HEK293 (cell line): ENCODE measurements at regions not wholly inside any gene's neighbourhood (a gene's known extent, or its start where the extent isn't known, plus 50 kb on each side); places are given as distances from the start of the nearest gene placed in this dataset.

Source experiments
- MZF1 ChIP-seq: fragments of 450-650 bp; formaldehyde crosslinking; IDR thresholded peaks from 2 replicates; pipeline ENCODE4 v1.5.1; 2017; ENCODE audit warnings: missing biosample characterization, missing genetic modification characterization, borderline replicate concordance
- TF ChIP-seq, protein P1 (sequence below): fragments of 450-650 bp; formaldehyde crosslinking; IDR thresholded peaks from 2 replicates; pipeline ENCODE4 v1.5.1; 2016; ENCODE audit warnings: missing biosample characterization, missing genetic modification characterization
- TF ChIP-seq, protein P2 (sequence below): fragments of 450-650 bp; formaldehyde crosslinking; IDR thresholded peaks from 2 replicates; pipeline ENCODE4 v1.5.1; 2016; ENCODE audit warnings: missing biosample characterization, missing genetic modification characterization
- TF ChIP-seq, protein P3 (sequence below): fragments of 450-650 bp; formaldehyde crosslinking; conservative IDR thresholded peaks from 2 replicates; pipeline ENCODE4 v1.5.1; 2016; ENCODE audit warnings: low read depth, missing biosample characterization, missing genetic modification characterization

DNA sequence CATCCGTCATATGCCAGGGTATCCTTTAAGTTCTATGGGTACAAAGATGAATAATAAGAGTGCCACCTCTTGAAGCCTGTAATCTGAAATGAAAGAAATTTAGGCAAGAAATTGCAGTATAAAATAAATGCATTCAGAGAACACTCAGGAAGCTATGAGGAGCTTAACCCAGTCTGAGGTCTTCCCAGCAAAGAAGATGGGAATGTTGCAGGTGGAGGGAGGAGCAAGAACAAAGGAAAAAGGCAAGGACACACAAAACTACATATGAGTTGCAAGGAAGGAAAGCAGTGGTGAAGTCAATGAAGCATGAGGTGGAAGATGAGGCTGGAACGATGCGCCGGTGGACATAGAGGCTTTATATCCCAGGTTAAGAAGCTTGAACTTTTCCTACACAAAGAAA is 67.0 kb upstream of the DST start:
- TF ChIP-seq, protein P1, sequence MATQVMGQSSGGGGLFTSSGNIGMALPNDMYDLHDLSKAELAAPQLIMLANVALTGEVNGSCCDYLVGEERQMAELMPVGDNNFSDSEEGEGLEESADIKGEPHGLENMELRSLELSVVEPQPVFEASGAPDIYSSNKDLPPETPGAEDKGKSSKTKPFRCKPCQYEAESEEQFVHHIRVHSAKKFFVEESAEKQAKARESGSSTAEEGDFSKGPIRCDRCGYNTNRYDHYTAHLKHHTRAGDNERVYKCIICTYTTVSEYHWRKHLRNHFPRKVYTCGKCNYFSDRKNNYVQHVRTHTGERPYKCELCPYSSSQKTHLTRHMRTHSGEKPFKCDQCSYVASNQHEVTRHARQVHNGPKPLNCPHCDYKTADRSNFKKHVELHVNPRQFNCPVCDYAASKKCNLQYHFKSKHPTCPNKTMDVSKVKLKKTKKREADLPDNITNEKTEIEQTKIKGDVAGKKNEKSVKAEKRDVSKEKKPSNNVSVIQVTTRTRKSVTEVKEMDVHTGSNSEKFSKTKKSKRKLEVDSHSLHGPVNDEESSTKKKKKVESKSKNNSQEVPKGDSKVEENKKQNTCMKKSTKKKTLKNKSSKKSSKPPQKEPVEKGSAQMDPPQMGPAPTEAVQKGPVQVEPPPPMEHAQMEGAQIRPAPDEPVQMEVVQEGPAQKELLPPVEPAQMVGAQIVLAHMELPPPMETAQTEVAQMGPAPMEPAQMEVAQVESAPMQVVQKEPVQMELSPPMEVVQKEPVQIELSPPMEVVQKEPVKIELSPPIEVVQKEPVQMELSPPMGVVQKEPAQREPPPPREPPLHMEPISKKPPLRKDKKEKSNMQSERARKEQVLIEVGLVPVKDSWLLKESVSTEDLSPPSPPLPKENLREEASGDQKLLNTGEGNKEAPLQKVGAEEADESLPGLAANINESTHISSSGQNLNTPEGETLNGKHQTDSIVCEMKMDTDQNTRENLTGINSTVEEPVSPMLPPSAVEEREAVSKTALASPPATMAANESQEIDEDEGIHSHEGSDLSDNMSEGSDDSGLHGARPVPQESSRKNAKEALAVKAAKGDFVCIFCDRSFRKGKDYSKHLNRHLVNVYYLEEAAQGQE: no peak
- TF ChIP-seq, protein P2, sequence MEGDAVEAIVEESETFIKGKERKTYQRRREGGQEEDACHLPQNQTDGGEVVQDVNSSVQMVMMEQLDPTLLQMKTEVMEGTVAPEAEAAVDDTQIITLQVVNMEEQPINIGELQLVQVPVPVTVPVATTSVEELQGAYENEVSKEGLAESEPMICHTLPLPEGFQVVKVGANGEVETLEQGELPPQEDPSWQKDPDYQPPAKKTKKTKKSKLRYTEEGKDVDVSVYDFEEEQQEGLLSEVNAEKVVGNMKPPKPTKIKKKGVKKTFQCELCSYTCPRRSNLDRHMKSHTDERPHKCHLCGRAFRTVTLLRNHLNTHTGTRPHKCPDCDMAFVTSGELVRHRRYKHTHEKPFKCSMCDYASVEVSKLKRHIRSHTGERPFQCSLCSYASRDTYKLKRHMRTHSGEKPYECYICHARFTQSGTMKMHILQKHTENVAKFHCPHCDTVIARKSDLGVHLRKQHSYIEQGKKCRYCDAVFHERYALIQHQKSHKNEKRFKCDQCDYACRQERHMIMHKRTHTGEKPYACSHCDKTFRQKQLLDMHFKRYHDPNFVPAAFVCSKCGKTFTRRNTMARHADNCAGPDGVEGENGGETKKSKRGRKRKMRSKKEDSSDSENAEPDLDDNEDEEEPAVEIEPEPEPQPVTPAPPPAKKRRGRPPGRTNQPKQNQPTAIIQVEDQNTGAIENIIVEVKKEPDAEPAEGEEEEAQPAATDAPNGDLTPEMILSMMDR (tag by site-specific recombination): no peak
- TF ChIP-seq, protein P3, sequence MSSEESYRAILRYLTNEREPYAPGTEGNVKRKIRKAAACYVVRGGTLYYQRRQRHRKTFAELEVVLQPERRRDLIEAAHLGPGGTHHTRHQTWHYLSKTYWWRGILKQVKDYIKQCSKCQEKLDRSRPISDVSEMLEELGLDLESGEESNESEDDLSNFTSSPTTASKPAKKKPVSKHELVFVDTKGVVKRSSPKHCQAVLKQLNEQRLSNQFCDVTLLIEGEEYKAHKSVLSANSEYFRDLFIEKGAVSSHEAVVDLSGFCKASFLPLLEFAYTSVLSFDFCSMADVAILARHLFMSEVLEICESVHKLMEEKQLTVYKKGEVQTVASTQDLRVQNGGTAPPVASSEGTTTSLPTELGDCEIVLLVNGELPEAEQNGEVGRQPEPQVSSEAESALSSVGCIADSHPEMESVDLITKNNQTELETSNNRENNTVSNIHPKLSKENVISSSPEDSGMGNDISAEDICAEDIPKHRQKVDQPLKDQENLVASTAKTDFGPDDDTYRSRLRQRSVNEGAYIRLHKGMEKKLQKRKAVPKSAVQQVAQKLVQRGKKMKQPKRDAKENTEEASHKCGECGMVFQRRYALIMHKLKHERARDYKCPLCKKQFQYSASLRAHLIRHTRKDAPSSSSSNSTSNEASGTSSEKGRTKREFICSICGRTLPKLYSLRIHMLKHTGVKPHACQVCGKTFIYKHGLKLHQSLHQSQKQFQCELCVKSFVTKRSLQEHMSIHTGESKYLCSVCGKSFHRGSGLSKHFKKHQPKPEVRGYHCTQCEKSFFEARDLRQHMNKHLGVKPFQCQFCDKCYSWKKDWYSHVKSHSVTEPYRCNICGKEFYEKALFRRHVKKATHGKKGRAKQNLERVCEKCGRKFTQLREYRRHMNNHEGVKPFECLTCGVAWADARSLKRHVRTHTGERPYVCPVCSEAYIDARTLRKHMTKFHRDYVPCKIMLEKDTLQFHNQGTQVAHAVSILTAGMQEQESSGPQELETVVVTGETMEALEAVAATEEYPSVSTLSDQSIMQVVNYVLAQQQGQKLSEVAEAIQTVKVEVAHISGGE (tag by site-specific recombination): no peak
- TF ChIP-seq MZF1 (tag by site-specific recombination): no peak
